ENCODE measurements at regions not wholly inside any gene's neighbourhood (a gene's known extent, or its start where the extent isn't known, plus 50 kb on each side); places are given as distances from the start of the nearest gene placed in this dataset.
A peak's percentile ranks its signal among the peaks of the same experiment; 100 is the strongest.

- TF ChIP-seq ZNF462 (CRISPR knock-in tag; IDR thresholded peaks at IDR 0.05) (no peak), STAT1 (IDR thresholded peaks at IDR 0.05; ENCODE audit: unreplicated experiment) (no peak), ZNF331 (CRISPR knock-in tag; IDR thresholded peaks at IDR 0.05; ENCODE audit: low read depth) (no peak), REST (IDR thresholded peaks at IDR 0.05; ENCODE audit: unreplicated experiment) (no peak), ETS1 (IDR thresholded peaks at IDR 0.05) (no peak), NANOG (IDR thresholded peaks at IDR 0.05; ENCODE audit: borderline replicate concordance) (no peak), JUNB (IDR thresholded peaks at IDR 0.05; ENCODE audit: unreplicated experiment) (no peak), CREB1 (CRISPR knock-in tag; IDR thresholded peaks at IDR 0.05; ENCODE audit: low read depth) (no peak), ZNF114 (CRISPR knock-in tag; IDR thresholded peaks at IDR 0.05) (no peak), CTCF (conservative IDR thresholded peaks at IDR 0.05; ENCODE audit: low read depth in 2 of 2) (no peak), EZH2 (IDR thresholded peaks at IDR 0.05; ENCODE audit: low read depth, unreplicated experiment) (no peak), POLR2AphosphoS5 (IDR thresholded peaks at IDR 0.05; ENCODE audit: low read depth) (no peak), EZH2phosphoT487 (IDR thresholded peaks at IDR 0.05; ENCODE audit: unreplicated experiment) (no peak)
- H3K79me2 ChIP-seq (replicated peaks; ENCODE audit: insufficient read depth), result no peaks in the 10 kb centered on the region
- no peak overlapping the region for H2AFZ ChIP-seq
- H4K20me1 ChIP-seq (replicated peaks; ENCODE audit: insufficient read depth), result no peaks in the 10 kb centered on the region
- H3K9me2 ChIP-seq (ENCODE audit: insufficient read depth), result no peaks in the 10 kb centered on the region
- H3K4me1 ChIP-seq (ENCODE audit: insufficient read depth), result 0 out of 2 replicates have a peak, but pooled peaks cover 2% of the 10 kb centered on the region
- H3K27ac Mint-ChIP-seq, result no peak overlapping the region
- no peaks in the 10 kb centered on the region for H3K27me3 ChIP-seq (ENCODE audit: insufficient read depth)
- peaks cover 19% of the 10 kb centered on the region for H3K9me3 Mint-ChIP-seq
- H3K4me1 Mint-ChIP-seq, result peaks cover 9% of the 10 kb centered on the region; the same call in 2 of the 3 replicates
- H3K4me3 Mint-ChIP-seq, result no peak overlapping the region
- no peak overlapping the region for H3K4me3 ChIP-seq
- no peak overlapping the region for H3K27ac ChIP-seq (ENCODE audit: low read depth)
- DNase-seq (ENCODE audit: low spot score) (peak; percentile 38), ATAC-seq (peak; percentile 71)
- peaks cover 4% of the 10 kb centered on the region; the same call in 1 of the 2 replicates for H3K36me3 ChIP-seq (ENCODE audit: insufficient read depth)
- H3F3A ChIP-seq (replicated peaks; ENCODE audit: low read depth), result no peaks in the 10 kb centered on the region
- no peak overlapping the region for H3K4me2 ChIP-seq
- no peaks in the 10 kb centered on the region for H3K27me3 Mint-ChIP-seq (ENCODE audit: insufficient read depth, low read depth, poor library complexity)
- peaks cover 7% of the 10 kb centered on the region; the same call in 2 of the 3 replicates for H3K36me3 Mint-ChIP-seq (ENCODE audit: low read depth)
These were observed 390.9 kb downstream of the TMEM114 start for GRCh38 chr16:8199390-8199789.

All from GM23338 (cell line).